Fibroblast of lung (primary cell): ENCODE measurements at regions not wholly inside any gene's neighbourhood (a gene's known extent, or its start where the extent isn't known, plus 50 kb on each side); places are given as distances from the start of the nearest gene placed in this dataset.

Experiments used
- DNase-seq, 2 donors: peaks; one replicate each; pipeline versions ENCODE4 v3.0.0 to v3.0.0-alpha.2; 2010; ENCODE audit warnings: low read depth in 2 of 2
- H2AFZ ChIP-seq: 2 replicates; pipeline ENCODE4 v1.5.1; 2012; ENCODE audit warnings: low read length, control low read depth, inconsistent platforms
- H3K27ac ChIP-seq: 2 replicates; pipeline ENCODE4 v1.5.1; 2011; ENCODE audit warnings: low read length, control low read depth; ENCODE audit not compliant: insufficient read depth
- H3K27me3 ChIP-seq: 2 replicates; pipeline ENCODE4 v1.5.1; 2011; ENCODE audit warnings: mild to moderate bottlenecking, low read length; ENCODE audit not compliant: control insufficient read depth, insufficient read depth
- H3K36me3 ChIP-seq: 2 replicates; pipeline ENCODE4 v1.5.1; 2011; ENCODE audit warnings: low read length; ENCODE audit not compliant: control insufficient read depth, insufficient read depth
- H3K4me1 ChIP-seq: 2 replicates; pipeline ENCODE4 v1.5.1; 2011; ENCODE audit warnings: low read length; ENCODE audit not compliant: control insufficient read depth, insufficient read depth; ENCODE audit errors: extremely low read depth
- H3K4me2 ChIP-seq: 2 replicates; pipeline ENCODE4 v1.5.1; 2011; ENCODE audit warnings: low read length, control low read depth; ENCODE audit not compliant: insufficient read depth; ENCODE audit errors: extremely low read depth
- H3K4me3 ChIP-seq, 4 experiments: fragments of 200-600 bp in 1 of 4; sonication (generic) in 1 of 4; replicated peaks in 1 of 4; 2 replicates each; pipeline ENCODE4 v1.5.1; 2011 to 2016; ENCODE audit warnings: low read length in 4 of 4, low read depth in 3 of 4, mild to moderate bottlenecking in 3 of 4, control low read depth in 2 of 4, inconsistent platforms in 1 of 4, mixed read lengths in 1 of 4; ENCODE audit not compliant: insufficient read depth in 1 of 4; ENCODE audit errors: control extremely low read depth in 1 of 4
- H3K79me2 ChIP-seq: 2 replicates; pipeline ENCODE4 v1.5.1; 2012; ENCODE audit warnings: mild to moderate bottlenecking, low read length, inconsistent platforms; ENCODE audit not compliant: control insufficient read depth, insufficient read depth
- H3K9ac ChIP-seq: 2 replicates; pipeline ENCODE4 v1.5.1; 2011; ENCODE audit warnings: mild to moderate bottlenecking, low read length, control low read depth; ENCODE audit not compliant: insufficient read depth
- H3K9me3 ChIP-seq: 2 replicates; pipeline ENCODE4 v1.5.1; 2012; ENCODE audit warnings: low read depth, low read length; ENCODE audit not compliant: control insufficient read depth, insufficient read depth
- H4K20me1 ChIP-seq: 2 replicates; pipeline ENCODE4 v1.5.1; 2011; ENCODE audit warnings: low read length; ENCODE audit not compliant: control insufficient read depth, insufficient read depth; ENCODE audit errors: extremely low read depth
- CTCF ChIP-seq, 2 donors: IDR thresholded peaks in 1 of 2; conservative IDR thresholded peaks in 1 of 2; 1 replicate in 1 of 2; 2 replicates in 1 of 2; pipeline ENCODE4 v1.5.1; 2011 to 2012; ENCODE audit warnings: low read length in 2 of 2, control low read depth in 1 of 2, inconsistent platforms in 1 of 2, low read depth in 1 of 2, mild to moderate bottlenecking in 1 of 2
- EZH2 ChIP-seq: IDR thresholded peaks from 2 replicates; pipeline ENCODE4 v1.5.1; 2012; ENCODE audit warnings: low read length, control low read depth, mild to moderate bottlenecking; ENCODE audit errors: missing control alignments

- no peak overlapping the region for H3K27ac ChIP-seq
- no peaks in the 10 kb centered on the region for H4K20me1 ChIP-seq
- no peaks in the 10 kb centered on the region for H3K79me2 ChIP-seq
- H3K4me2 ChIP-seq = no peak overlapping the region
- H3K4me1 ChIP-seq = peaks cover 2% of the 10 kb centered on the region
- H2AFZ ChIP-seq = no peak overlapping the region
- H3K4me3 ChIP-seq = no peak overlapping the region
- H3K9me3 ChIP-seq = no peaks in the 10 kb centered on the region
- TF ChIP-seq EZH2 (no peak), CTCF (conservative IDR thresholded peaks at IDR 0.05 in 1 of 2, IDR thresholded peaks at IDR 0.05 in 1 of 2; ENCODE audit: low read depth in 1 of 2, low read length in 2 of 2) (no peak)
- no peaks in the 10 kb centered on the region for H3K36me3 ChIP-seq
- no peak for DNase-seq
- no peak overlapping the region for H3K9ac ChIP-seq
- H3K27me3 ChIP-seq = no peaks in the 10 kb centered on the region
Measured at GRCh38 chr7:17552373-17552772, 253.9 kb downstream of the AHR start.

- DNase-seq = peak; percentile 40
- Histone ChIP-seq H3K79me2 (no peaks in the 10 kb centered on the region), H3K27me3 (no peaks in the 10 kb centered on the region), H3K4me2 (no peak overlapping the region), H3K4me1 (peaks cover 2% of the 10 kb centered on the region), H3K4me3 (no peak overlapping the region), H3K9ac (no peak overlapping the region), H3K36me3 (no peaks in the 10 kb centered on the region), H4K20me1 (no peaks in the 10 kb centered on the region), H3K9me3 (no peaks in the 10 kb centered on the region), H2AFZ (no peak overlapping the region), H3K27ac (no peak overlapping the region)
- TF ChIP-seq EZH2 = no peak
- TF ChIP-seq CTCF (conservative IDR thresholded peaks at IDR 0.05 in 1 of 2, IDR thresholded peaks at IDR 0.05 in 1 of 2; ENCODE audit: low read depth in 1 of 2, low read length in 2 of 2) = no peak
Measured at GRCh38 chr7:17552952-17553351, 254.5 kb downstream of the AHR start.

GRCh38 chr7:17554341-17555015, 256.0 kb downstream of the AHR start:
- Histone ChIP-seq H3K4me3 (no peak overlapping the region), H3K79me2 (no peaks in the 10 kb centered on the region), H3K4me2 (no peak overlapping the region), H3K4me1 (peaks cover 2% of the 10 kb centered on the region), H4K20me1 (no peaks in the 10 kb centered on the region), H3K27me3 (no peaks in the 10 kb centered on the region), H2AFZ (no peak overlapping the region), H3K9me3 (no peaks in the 10 kb centered on the region), H3K9ac (no peak overlapping the region), H3K36me3 (no peaks in the 10 kb centered on the region), H3K27ac (no peak overlapping the region)
- TF ChIP-seq EZH2 (no peak), CTCF (conservative IDR thresholded peaks at IDR 0.05 in 1 of 2, IDR thresholded peaks at IDR 0.05 in 1 of 2; ENCODE audit: low read depth in 1 of 2, low read length in 2 of 2) (no peak)
- no peak for DNase-seq
